SH-SY5Y (cell line): ENCODE measurements at regions not wholly inside any gene's neighbourhood (a gene's known extent, or its start where the extent isn't known, plus 50 kb on each side); places are given as distances from the start of the nearest gene placed in this dataset.

ENCODE experiments used
- GATA2 ChIP-seq: IDR thresholded peaks from 2 replicates; pipeline ENCODE4 v1.6.1; 2011; ENCODE audit warnings: mild to moderate bottlenecking, low read depth, low read length
- GATA3 ChIP-seq: IDR thresholded peaks from 2 replicates; pipeline ENCODE4 v1.6.1; 2011; ENCODE audit warnings: low read depth, mild to moderate bottlenecking, low read length, moderate library complexity

DNA sequence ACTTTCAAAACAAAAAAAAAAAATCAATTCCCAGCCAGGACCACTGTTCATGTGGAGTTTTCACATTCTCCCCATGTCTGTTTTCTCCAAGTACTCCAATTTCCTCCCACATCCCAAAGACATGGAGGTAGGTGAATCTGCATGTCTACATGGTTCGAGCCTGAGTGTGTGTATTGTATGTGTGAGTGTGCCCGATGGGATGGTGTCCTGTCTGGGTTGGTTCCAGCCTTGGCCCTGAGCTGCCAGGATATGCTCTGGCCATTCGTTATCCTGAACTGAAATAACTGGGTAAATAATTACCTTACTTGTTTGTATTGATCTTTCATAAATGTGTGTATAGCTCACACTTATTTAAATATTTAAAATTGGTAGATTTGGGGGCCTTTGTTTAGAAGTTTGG, 452.3 kb upstream of the RORB start:
- TF ChIP-seq GATA2 (no peak), GATA3 (no peak)
